CD4-positive, alpha-beta T cell (primary cell): ENCODE measurements at regions not wholly inside any gene's neighbourhood (a gene's known extent, or its start where the extent isn't known, plus 50 kb on each side); places are given as distances from the start of the nearest gene placed in this dataset.

ENCODE experiments used
- ATAC-seq: fragments of 200-7000 bp; cut with Tn5 transposase; one replicate; pipeline ENCODE4 v1.10.0; 2022; ENCODE audit warnings: mild to moderate bottlenecking; ENCODE audit not compliant: poor library complexity
- CTCF ChIA-PET: fragments of 350-600 bp; sonication (Branson Sonifier 250); formaldehyde crosslinking; loops from one replicate; lab custom pipeline; 2021; ENCODE audit warnings: antibody characterized with exemption, inconsistent platforms; lab: Charles Lee
- POLR2A ChIA-PET: fragments of 350-600 bp; sonication (Branson Sonifier 250); formaldehyde crosslinking; loops from one replicate; lab custom pipeline; 2021; ENCODE audit warnings: antibody characterized with exemption, inconsistent platforms; lab: Charles Lee
- DNase-seq, 14 experiments: peaks; one replicate each; pipeline ENCODE4 v3.0.0-alpha.2; 2013 to 2020; ENCODE audit warnings: mixed read lengths in 2 of 14
- H3K27ac ChIP-seq, 2 donors: one replicate each; pipeline versions ENCODE4 v1.5.1 to v1.7.0; 2013; ENCODE audit warnings: low read length in 2 of 2, low read depth in 1 of 2, mild to moderate bottlenecking in 1 of 2
- H3K27me3 ChIP-seq, 2 experiments: 1 replicate in 1 of 2; 2 replicates in 1 of 2; pipeline versions ENCODE4 v1.6.1 to v1.7.0; 2013; ENCODE audit warnings: low read length in 2 of 2, control low read depth in 1 of 2, mild to moderate bottlenecking in 1 of 2, moderate library complexity in 1 of 2; ENCODE audit not compliant: insufficient read depth in 2 of 2, control insufficient read depth in 1 of 2
- H3K36me3 ChIP-seq: one replicate; pipeline ENCODE4 v1.6.1; 2013; ENCODE audit warnings: low read length, control low read depth; ENCODE audit not compliant: insufficient read depth
- H3K4me1 ChIP-seq: one replicate; pipeline ENCODE4 v1.6.1; 2013; ENCODE audit warnings: low read length, control low read depth; ENCODE audit not compliant: insufficient read depth
- H3K4me3 ChIP-seq: one replicate; pipeline ENCODE4 v1.5.1; 2013; ENCODE audit warnings: mild to moderate bottlenecking, low read length, moderate library complexity
- H3K9me3 ChIP-seq, 2 experiments: 1 replicate in 1 of 2; 2 replicates in 1 of 2; pipeline versions ENCODE4 v1.6.1 to v1.7.0; 2013; ENCODE audit warnings: low read length in 2 of 2, mild to moderate bottlenecking in 2 of 2, control low read depth in 1 of 2, moderate library complexity in 1 of 2; ENCODE audit not compliant: control insufficient read depth in 1 of 2, insufficient read depth in 1 of 2
- H3K27ac Mint-ChIP-seq: one replicate; pipeline ENCODE4 v1.8.0; 2020; ENCODE audit warnings: mixed read lengths
- H3K27me3 Mint-ChIP-seq: one replicate; pipeline ENCODE4 v1.8.0; 2021; ENCODE audit warnings: mixed read lengths
- H3K36me3 Mint-ChIP-seq: one replicate; pipeline ENCODE4 v1.8.0; 2021; ENCODE audit warnings: low read depth, mixed read lengths
- H3K4me1 Mint-ChIP-seq: one replicate; pipeline ENCODE4 v1.8.0; 2021; ENCODE audit warnings: low read depth, mixed read lengths
- H3K4me3 Mint-ChIP-seq: one replicate; pipeline ENCODE4 v1.8.0; 2020; ENCODE audit warnings: mild to moderate bottlenecking, mixed read lengths
- H3K9me3 Mint-ChIP-seq: one replicate; pipeline ENCODE4 v1.8.0; 2020; ENCODE audit warnings: mixed read lengths
- intact Hi-C, 2 experiments: fragments of 100-400 bp; cut with DNase I in 1 of 2; cut with micrococcal nuclease in 1 of 2; formaldehyde crosslinking; loops; one replicate each; pipeline versions ENCODE4 v1.15.1 to v1.9.0; 2023 to 2025; cut with DNase I, micrococcal nuclease
- TF ChIP-seq, protein P1 (sequence below): fragments of 200-600 bp; IDR thresholded peaks from one replicate; pipeline ENCODE4 v1.8.0; 2022; ENCODE audit warnings: antibody characterized with exemption, mild to moderate bottlenecking

DNA sequence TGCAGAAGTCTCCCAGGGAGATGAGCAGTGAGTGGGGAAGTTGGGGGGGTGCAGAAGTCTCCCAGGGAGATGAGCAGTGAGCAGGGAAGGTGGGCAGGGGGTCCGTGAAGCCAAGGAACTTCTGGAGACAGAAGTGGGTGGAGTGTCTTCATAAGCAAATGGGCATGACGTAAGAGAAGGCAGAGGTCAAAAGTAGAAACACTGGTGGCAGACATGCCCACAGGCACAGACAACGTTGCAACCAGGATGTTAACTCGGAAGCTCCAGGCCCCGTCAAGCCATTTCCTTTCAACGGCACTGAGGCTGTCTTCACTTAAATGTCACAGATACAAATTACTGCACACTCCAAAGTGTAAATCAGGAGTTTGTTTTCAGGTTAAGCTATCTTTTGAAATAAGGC lies 186.1 kb downstream of the SHANK2 start:
- H3K9me3 ChIP-seq = peaks cover 0 to 16% of the 10 kb centered on the region in 2 experiments
- no peaks in the 10 kb centered on the region for H3K4me1 ChIP-seq
- ChIA-PET POLR2A (no interaction called here), CTCF (no interaction called here)
- no peaks in the 10 kb centered on the region for H3K36me3 ChIP-seq
- Mint-ChIP-seq H3K36me3 (no peaks in the 10 kb centered on the region), H3K9me3 (no peaks in the 10 kb centered on the region), H3K4me1 (no peaks in the 10 kb centered on the region), H3K27ac (no peak overlapping the region), H3K4me3 (no peak overlapping the region), H3K27me3 (peaks cover 28% of the 10 kb centered on the region)
- intact Hi-C loops = no loop called here
- H3K4me3 ChIP-seq = no peak overlapping the region
- no peak for ATAC-seq
- TF ChIP-seq, protein P1, sequence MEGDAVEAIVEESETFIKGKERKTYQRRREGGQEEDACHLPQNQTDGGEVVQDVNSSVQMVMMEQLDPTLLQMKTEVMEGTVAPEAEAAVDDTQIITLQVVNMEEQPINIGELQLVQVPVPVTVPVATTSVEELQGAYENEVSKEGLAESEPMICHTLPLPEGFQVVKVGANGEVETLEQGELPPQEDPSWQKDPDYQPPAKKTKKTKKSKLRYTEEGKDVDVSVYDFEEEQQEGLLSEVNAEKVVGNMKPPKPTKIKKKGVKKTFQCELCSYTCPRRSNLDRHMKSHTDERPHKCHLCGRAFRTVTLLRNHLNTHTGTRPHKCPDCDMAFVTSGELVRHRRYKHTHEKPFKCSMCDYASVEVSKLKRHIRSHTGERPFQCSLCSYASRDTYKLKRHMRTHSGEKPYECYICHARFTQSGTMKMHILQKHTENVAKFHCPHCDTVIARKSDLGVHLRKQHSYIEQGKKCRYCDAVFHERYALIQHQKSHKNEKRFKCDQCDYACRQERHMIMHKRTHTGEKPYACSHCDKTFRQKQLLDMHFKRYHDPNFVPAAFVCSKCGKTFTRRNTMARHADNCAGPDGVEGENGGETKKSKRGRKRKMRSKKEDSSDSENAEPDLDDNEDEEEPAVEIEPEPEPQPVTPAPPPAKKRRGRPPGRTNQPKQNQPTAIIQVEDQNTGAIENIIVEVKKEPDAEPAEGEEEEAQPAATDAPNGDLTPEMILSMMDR = no peak
- DNase-seq = no peak
- H3K27me3 ChIP-seq = peaks cover 4 to 8% of the 10 kb centered on the region in 2 experiments
- H3K27ac ChIP-seq = no peak overlapping the region

DNA sequence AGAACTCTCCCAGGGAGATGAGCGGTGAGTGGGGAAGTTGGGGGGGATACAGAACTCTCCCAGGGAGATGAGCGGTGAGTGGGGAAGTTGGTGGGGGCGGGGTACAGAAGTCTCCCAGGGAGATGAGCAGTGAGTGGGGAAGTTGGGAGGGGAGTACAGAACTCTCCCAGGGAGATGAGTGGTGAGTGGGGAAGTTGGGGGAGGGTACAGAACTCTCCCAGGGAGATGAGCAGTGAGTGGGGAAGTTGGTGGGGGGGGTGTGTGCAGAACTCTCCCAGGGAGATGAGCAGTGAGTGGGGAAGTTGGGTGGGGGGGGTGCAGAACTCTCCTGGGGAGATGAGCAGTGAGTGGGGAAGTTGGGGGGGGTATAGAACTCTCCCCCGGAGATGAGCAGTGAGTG lies 186.5 kb downstream of the SHANK2 start:
- Mint-ChIP-seq H3K9me3 (no peaks in the 10 kb centered on the region), H3K27me3 (peaks cover 29% of the 10 kb centered on the region), H3K36me3 (no peaks in the 10 kb centered on the region), H3K27ac (no peak overlapping the region), H3K4me1 (no peaks in the 10 kb centered on the region), H3K4me3 (no peak overlapping the region)
- peaks cover 0 to 16% of the 10 kb centered on the region in 2 experiments for H3K9me3 ChIP-seq
- TF ChIP-seq, protein P1 = no peak
- no peaks in the 10 kb centered on the region for H3K4me1 ChIP-seq
- peaks cover 7 to 8% of the 10 kb centered on the region in 2 experiments for H3K27me3 ChIP-seq
- H3K27ac ChIP-seq = no peak overlapping the region
- POLR2A ChIA-PET = no interaction called here
- DNase-seq (no peak), ATAC-seq (no peak)
- no peak overlapping the region for H3K4me3 ChIP-seq
- CTCF ChIA-PET = no interaction called here
- intact Hi-C loops = no loop called here
- no peaks in the 10 kb centered on the region for H3K36me3 ChIP-seq

DNA sequence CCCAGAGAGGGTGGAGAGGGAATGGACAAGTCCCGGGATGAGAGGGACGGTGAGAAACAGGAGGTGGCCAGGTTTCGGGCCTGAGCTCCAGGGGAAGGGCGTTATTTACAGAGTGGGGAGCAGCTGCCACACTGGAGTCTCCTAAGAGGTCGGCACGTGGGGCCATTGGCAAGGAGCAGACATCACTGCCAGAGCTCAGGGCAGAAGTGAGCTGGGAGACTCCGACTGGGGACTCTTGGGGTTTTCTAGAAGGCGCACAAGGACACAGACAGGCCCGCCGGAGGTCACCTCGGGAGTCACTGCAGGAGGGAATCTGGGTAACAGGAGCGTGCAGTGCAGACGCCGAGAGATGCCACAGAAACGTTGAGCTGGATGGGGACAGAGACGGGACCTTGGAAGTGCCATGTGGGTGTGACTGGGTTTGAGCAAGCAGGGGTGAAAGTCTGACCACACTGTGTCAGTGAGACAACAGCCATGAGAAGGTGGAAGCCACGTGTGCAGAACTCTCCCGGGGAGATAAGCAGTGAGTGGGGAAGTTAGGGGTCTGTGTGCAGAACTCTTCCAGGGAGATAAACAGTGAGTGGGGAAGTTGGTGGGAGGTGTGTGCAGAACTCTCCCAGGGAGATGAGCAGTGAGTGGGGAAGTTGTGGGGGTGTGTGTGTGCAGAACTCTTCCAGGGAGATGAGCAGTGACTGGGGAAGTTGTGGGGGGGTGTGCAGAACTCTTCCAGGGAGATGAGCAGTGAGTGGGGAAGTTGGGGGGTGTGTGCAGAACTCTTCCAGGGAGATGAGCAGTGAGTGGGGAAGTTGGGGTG lies 187.5 kb downstream of the SHANK2 start:
- H3K4me1 ChIP-seq = no peaks in the 10 kb centered on the region
- no peak overlapping the region for H3K27ac ChIP-seq
- ChIA-PET CTCF (no interaction called here), POLR2A (no interaction called here)
- intact Hi-C loops = no loop called here
- H3K27me3 ChIP-seq = peaks cover 7 to 8% of the 10 kb centered on the region in 2 experiments
- peaks cover 0 to 13% of the 10 kb centered on the region in 2 experiments for H3K9me3 ChIP-seq
- Mint-ChIP-seq H3K27me3 (peaks cover 35% of the 10 kb centered on the region), H3K36me3 (no peaks in the 10 kb centered on the region), H3K27ac (no peak overlapping the region), H3K4me3 (no peak overlapping the region), H3K4me1 (no peaks in the 10 kb centered on the region), H3K9me3 (no peaks in the 10 kb centered on the region)
- TF ChIP-seq, protein P1 = no peak
- no peak overlapping the region for H3K4me3 ChIP-seq
- ATAC-seq (no peak), DNase-seq (no peak)
- H3K36me3 ChIP-seq = no peaks in the 10 kb centered on the region
